Endothelial cell of umbilical vein (primary cell): ENCODE measurements at regions not wholly inside any gene's neighbourhood (a gene's known extent, or its start where the extent isn't known, plus 50 kb on each side); places are given as distances from the start of the nearest gene placed in this dataset.

Experiments
- BruUV-seq: library from RNA; stranded (reverse); fragments of 400-500 nt; replicated peaks from 2 replicates; lab custom pipeline; 2021; lab: Mats Ljungman, UMichigan
- CTCF ChIA-PET: fragments of 300-600, 350-600 bp; sonication (Branson Sonifier 250); formaldehyde crosslinking; loops from one replicate; lab custom pipeline; 2021; ENCODE audit warnings: antibody characterized with exemption, inconsistent platforms; lab: Charles Lee
- POLR2A ChIA-PET: fragments of 300-600, 350-600 bp; sonication (Branson Sonifier 250); formaldehyde crosslinking; loops from one replicate; lab custom pipeline; 2021; ENCODE audit warnings: antibody characterized with exemption, inconsistent platforms; lab: Charles Lee
- DNase-seq: peaks from one replicate; pipeline ENCODE4 v3.0.0-alpha.2; 2011; ENCODE audit warnings: low read depth, low spot score
- FAIRE-seq: peaks from 2 replicates; lab custom pipeline; 2011; peaks lifted over from hg19 to GRCh38; lab: Jason Lieb, UNC
- H2AFZ ChIP-seq: 2 replicates; pipeline ENCODE4 v1.6.0; 2012; ENCODE audit warnings: low read depth, low read length, control low read depth, inconsistent platforms
- H3K27ac ChIP-seq: 2 replicates; pipeline ENCODE4 v1.5.1; 2011; ENCODE audit warnings: low read depth, mild to moderate bottlenecking, control low read depth, low read length, moderate library complexity; ENCODE audit not compliant: insufficient read depth
- H3K27me3 ChIP-seq, 2 experiments: 2 replicates each; pipeline versions ENCODE4 v1.6.0 to v1.6.1; 2011; ENCODE audit warnings: low read length in 2 of 2, mixed read lengths in 1 of 2; ENCODE audit not compliant: control insufficient read depth in 2 of 2, insufficient read depth in 2 of 2
- H3K36me3 ChIP-seq, 2 experiments: 2 replicates in 1 of 2; 3 replicates in 1 of 2; pipeline ENCODE4 v1.5.1; 2011; ENCODE audit warnings: low read length in 2 of 2, mild to moderate bottlenecking in 1 of 2, moderate library complexity in 1 of 2; ENCODE audit not compliant: control insufficient read depth in 2 of 2, insufficient read depth in 2 of 2; ENCODE audit errors: extremely low read depth in 1 of 2
- H3K4me1 ChIP-seq: 3 replicates; pipeline ENCODE4 v1.5.1; 2011; ENCODE audit warnings: mild to moderate bottlenecking, low read length; ENCODE audit not compliant: control insufficient read depth, insufficient read depth; ENCODE audit errors: extremely low read depth
- H3K4me2 ChIP-seq: 2 replicates; pipeline ENCODE4 v1.6.1; 2011; ENCODE audit warnings: low read length, control low read depth, mixed read lengths; ENCODE audit not compliant: insufficient read depth
- H3K4me3 ChIP-seq, 3 experiments: fragments of 200-600 bp in 1 of 3; sonication (generic), shearing (Covaris generic) in 1 of 3; replicated peaks in 1 of 3; 2 replicates each; pipeline ENCODE4 v1.5.1; 2011 to 2016; ENCODE audit warnings: control low read depth in 3 of 3, low read length in 3 of 3, mild to moderate bottlenecking in 2 of 3, inconsistent platforms in 1 of 3, low read depth in 1 of 3, moderate library complexity in 1 of 3; ENCODE audit not compliant: insufficient read depth in 1 of 3
- H3K79me2 ChIP-seq: 2 replicates; pipeline ENCODE4 v1.6.0; 2012; ENCODE audit warnings: low read length, inconsistent platforms; ENCODE audit not compliant: control insufficient read depth, insufficient read depth
- H3K9ac ChIP-seq: replicated peaks from 2 replicates; pipeline ENCODE3; 2011; ENCODE audit warnings: low read length, control low read depth; ENCODE audit not compliant: insufficient read depth; ENCODE audit errors: extremely low read depth
- H3K9me1 ChIP-seq: replicated peaks from 3 replicates; pipeline ENCODE4 v1.6.0; 2011; ENCODE audit warnings: mild to moderate bottlenecking, low read length; ENCODE audit not compliant: control insufficient read depth, insufficient read depth; ENCODE audit errors: extremely low read depth
- H3K9me3 ChIP-seq: replicated peaks from 2 replicates; pipeline ENCODE4 v1.5.1; 2012; ENCODE audit warnings: low read length, inconsistent platforms; ENCODE audit not compliant: control insufficient read depth, insufficient read depth
- H4K20me1 ChIP-seq: replicated peaks from 2 replicates; pipeline ENCODE3; 2011; ENCODE audit warnings: mild to moderate bottlenecking, low read length; ENCODE audit not compliant: control insufficient read depth, insufficient read depth; ENCODE audit errors: extremely low read depth
- EZH2 ChIP-seq: IDR thresholded peaks from 2 replicates; pipeline ENCODE4 v1.6.1; 2012; ENCODE audit warnings: borderline replicate concordance, low read depth, mild to moderate bottlenecking, moderate library complexity, low read length, inconsistent platforms; ENCODE audit not compliant: severe bottlenecking
- FOS ChIP-seq: IDR thresholded peaks from 2 replicates; pipeline ENCODE4 v1.6.1; 2011; ENCODE audit warnings: mild to moderate bottlenecking, low read length, moderate library complexity, borderline replicate concordance; ENCODE audit not compliant: insufficient read depth
- GATA2 ChIP-seq: IDR thresholded peaks from 2 replicates; pipeline ENCODE4 v1.7.0; 2011; ENCODE audit warnings: low read depth, mild to moderate bottlenecking, moderate library complexity, mixed read lengths, low read length; ENCODE audit not compliant: insufficient read length, insufficient read depth
- JUN ChIP-seq: IDR thresholded peaks from 2 replicates; pipeline ENCODE4 v1.6.1; 2011; ENCODE audit warnings: borderline replicate concordance, low read depth; ENCODE audit not compliant: insufficient read length, insufficient read depth
- MAX ChIP-seq: IDR thresholded peaks from 2 replicates; pipeline ENCODE4 v1.6.1; 2011; ENCODE audit not compliant: insufficient read depth, insufficient read length
- MYC ChIP-seq: IDR thresholded peaks from one replicate; pipeline ENCODE4 v1.6.1; 2011; ENCODE audit warnings: mild to moderate bottlenecking, low read depth, low read length
- POLR2A ChIP-seq: IDR thresholded peaks from 2 replicates; pipeline ENCODE4 v1.6.1; 2012; ENCODE audit warnings: low read depth, mild to moderate bottlenecking, control low read depth, low read length
- POLR2AphosphoS5 ChIP-seq: IDR thresholded peaks from 2 replicates; pipeline ENCODE4 v1.6.1; 2012; ENCODE audit warnings: low read depth, mild to moderate bottlenecking, control low read depth, low read length, moderate library complexity; ENCODE audit not compliant: insufficient read depth
- dilution Hi-C: fragments of 300-500 bp; cut with MboI; formaldehyde crosslinking; loops from one replicate; pipeline ENCODE4 v1.15.0; 2019; ENCODE audit warnings: low sequenced_read_pairs; ENCODE audit not compliant: extremely low pct_ligation_motif_present
- intact Hi-C: fragments of 100-400 bp; cut with micrococcal nuclease; formaldehyde crosslinking; loops from one replicate; pipeline ENCODE4 v1.10.0; 2022
- TF ChIP-seq, protein P1 (sequence below), 2 donors: IDR thresholded peaks; 1 replicate in 1 of 2; 2 replicates in 1 of 2; pipeline ENCODE4 v1.5.1; 2011; ENCODE audit warnings: low read length in 2 of 2, mild to moderate bottlenecking in 2 of 2, moderate library complexity in 2 of 2, control low read depth in 1 of 2, inconsistent platforms in 1 of 2, low read depth in 1 of 2; ENCODE audit not compliant: insufficient read depth in 1 of 2; ENCODE audit errors: extremely low read depth in 1 of 2

- no peaks in the 10 kb centered on the region for H4K20me1 ChIP-seq
- ChIA-PET POLR2A (no interaction called here), CTCF (interaction anchor here (0.6 kb wide), 1 partner anchor 36 kb away, joined by 4 read pairs; no protein-coding TSS in a partner anchor)
- DNase-seq (no peak), FAIRE-seq (no peak)
- intact Hi-C loops (no loop called here), dilution Hi-C loops (no loop called here)
- H3K4me1 ChIP-seq, result no peaks in the 10 kb centered on the region
- no peak overlapping the region for H3K27ac ChIP-seq
- H3K79me2 ChIP-seq, result no peaks in the 10 kb centered on the region
- TF ChIP-seq POLR2A, result no peak
- TF ChIP-seq FOS, result no peak
- no peak for TF ChIP-seq MAX
- TF ChIP-seq MYC, result no peak
- no peak for TF ChIP-seq EZH2
- no peak for TF ChIP-seq JUN
- BruUV-seq, result no TSS peak
- H3K27me3 ChIP-seq, result no peaks in the 10 kb centered on the region
- no peaks in the 10 kb centered on the region for H3K36me3 ChIP-seq
- no peak overlapping the region for H3K9ac ChIP-seq
- H3K9me1 ChIP-seq, result no peaks in the 10 kb centered on the region
- H2AFZ ChIP-seq, result no peak overlapping the region
- H3K4me3 ChIP-seq, result no peak overlapping the region
- no peak overlapping the region for H3K4me2 ChIP-seq
- no peaks in the 10 kb centered on the region for H3K9me3 ChIP-seq
Measured at GRCh38 chr2:65807942-65808341, 375.5 kb upstream of the SPRED2 start.

GRCh38 chr2:65804777-65805176, 372.4 kb upstream of the SPRED2 start:
- FAIRE-seq (no peak), DNase-seq (no peak)
- no peak overlapping the region for H3K4me3 ChIP-seq
- no peaks in the 10 kb centered on the region for H3K9me3 ChIP-seq
- H3K27me3 ChIP-seq, result no peaks in the 10 kb centered on the region
- no TSS peak for BruUV-seq
- H3K9ac ChIP-seq, result no peak overlapping the region
- ChIA-PET CTCF (no interaction called here), POLR2A (no interaction called here)
- H2AFZ ChIP-seq, result no peak overlapping the region
- intact Hi-C loops (no loop called here), dilution Hi-C loops (no loop called here)
- no peaks in the 10 kb centered on the region for H4K20me1 ChIP-seq
- TF ChIP-seq POLR2A (no peak), MAX (no peak), GATA2 (no peak), EZH2 (no peak), POLR2AphosphoS5 (no peak), JUN (no peak), FOS (no peak), MYC (no peak)
- TF ChIP-seq, protein P1, sequence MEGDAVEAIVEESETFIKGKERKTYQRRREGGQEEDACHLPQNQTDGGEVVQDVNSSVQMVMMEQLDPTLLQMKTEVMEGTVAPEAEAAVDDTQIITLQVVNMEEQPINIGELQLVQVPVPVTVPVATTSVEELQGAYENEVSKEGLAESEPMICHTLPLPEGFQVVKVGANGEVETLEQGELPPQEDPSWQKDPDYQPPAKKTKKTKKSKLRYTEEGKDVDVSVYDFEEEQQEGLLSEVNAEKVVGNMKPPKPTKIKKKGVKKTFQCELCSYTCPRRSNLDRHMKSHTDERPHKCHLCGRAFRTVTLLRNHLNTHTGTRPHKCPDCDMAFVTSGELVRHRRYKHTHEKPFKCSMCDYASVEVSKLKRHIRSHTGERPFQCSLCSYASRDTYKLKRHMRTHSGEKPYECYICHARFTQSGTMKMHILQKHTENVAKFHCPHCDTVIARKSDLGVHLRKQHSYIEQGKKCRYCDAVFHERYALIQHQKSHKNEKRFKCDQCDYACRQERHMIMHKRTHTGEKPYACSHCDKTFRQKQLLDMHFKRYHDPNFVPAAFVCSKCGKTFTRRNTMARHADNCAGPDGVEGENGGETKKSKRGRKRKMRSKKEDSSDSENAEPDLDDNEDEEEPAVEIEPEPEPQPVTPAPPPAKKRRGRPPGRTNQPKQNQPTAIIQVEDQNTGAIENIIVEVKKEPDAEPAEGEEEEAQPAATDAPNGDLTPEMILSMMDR (IDR thresholded peaks at IDR 0.05; ENCODE audit: extremely low read depth in 1 of 2, insufficient read depth in 1 of 2, low read depth in 1 of 2, low read length in 2 of 2), result no peak
- H3K36me3 ChIP-seq, result no peaks in the 10 kb centered on the region
- H3K27ac ChIP-seq, result no peak overlapping the region
- H3K4me1 ChIP-seq, result no peaks in the 10 kb centered on the region
- H3K79me2 ChIP-seq, result no peaks in the 10 kb centered on the region
- H3K4me2 ChIP-seq, result no peak overlapping the region
- no peaks in the 10 kb centered on the region for H3K9me1 ChIP-seq
